K562 (cell line): ENCODE measurements at regions not wholly inside any gene's neighbourhood (a gene's known extent, or its start where the extent isn't known, plus 50 kb on each side); places are given as distances from the start of the nearest gene placed in this dataset.

Source experiments
- RFX7 ChIP-seq: fragments of 250-450 bp; sonication (Bioruptor Pico); IDR thresholded peaks from 2 replicates; pipeline ENCODE4 v1.5.1; 2021; ENCODE audit warnings: mild to moderate bottlenecking
- SMARCC2 ChIP-seq: fragments of 450-650 bp; IDR thresholded peaks from 2 replicates; pipeline ENCODE4 v1.6.1; 2017; ENCODE audit warnings: antibody characterized with exemption, moderate library complexity, mild to moderate bottlenecking, low read depth
- SP1 ChIP-seq: sonication (generic); formaldehyde crosslinking; IDR thresholded peaks from 2 replicates; pipeline ENCODE4 v1.8.1; 2022; ENCODE audit warnings: mild to moderate bottlenecking, missing genetic modification reagents
- TF ChIP-seq, protein P1 (sequence below), 3 experiments: IDR thresholded peaks in 2 of 3; conservative IDR thresholded peaks in 1 of 3; 2 replicates each; pipeline ENCODE4 v1.5.1; 2011 to 2012; ENCODE audit warnings: low read length in 3 of 3, mild to moderate bottlenecking in 3 of 3, control low read depth in 2 of 3, improper control_type of control experiment in 1 of 3, inconsistent platforms in 1 of 3, low read depth in 1 of 3, mixed read lengths in 1 of 3, moderate library complexity in 1 of 3; ENCODE audit not compliant: insufficient read depth in 2 of 3

DNA sequence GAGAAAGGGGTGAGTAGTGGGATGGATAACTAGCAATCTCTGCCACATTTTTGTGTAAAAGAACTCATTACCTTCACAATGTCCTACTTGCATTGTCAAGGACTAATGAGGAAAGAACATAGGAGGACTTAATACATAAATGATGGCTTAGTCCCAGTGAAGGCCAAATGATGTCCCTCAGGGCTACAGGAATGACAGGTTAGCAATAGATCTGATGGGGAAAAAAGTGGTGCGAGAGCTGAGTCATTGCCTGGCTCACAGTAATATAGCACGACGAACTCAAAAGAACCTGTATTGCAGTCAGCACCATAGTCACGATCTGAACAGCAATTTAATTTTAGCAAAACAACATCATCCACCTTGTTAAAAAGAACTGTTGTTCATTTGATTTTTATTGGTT, 70.9 kb upstream of the ARHGAP36 start:
- TF ChIP-seq, protein P1, sequence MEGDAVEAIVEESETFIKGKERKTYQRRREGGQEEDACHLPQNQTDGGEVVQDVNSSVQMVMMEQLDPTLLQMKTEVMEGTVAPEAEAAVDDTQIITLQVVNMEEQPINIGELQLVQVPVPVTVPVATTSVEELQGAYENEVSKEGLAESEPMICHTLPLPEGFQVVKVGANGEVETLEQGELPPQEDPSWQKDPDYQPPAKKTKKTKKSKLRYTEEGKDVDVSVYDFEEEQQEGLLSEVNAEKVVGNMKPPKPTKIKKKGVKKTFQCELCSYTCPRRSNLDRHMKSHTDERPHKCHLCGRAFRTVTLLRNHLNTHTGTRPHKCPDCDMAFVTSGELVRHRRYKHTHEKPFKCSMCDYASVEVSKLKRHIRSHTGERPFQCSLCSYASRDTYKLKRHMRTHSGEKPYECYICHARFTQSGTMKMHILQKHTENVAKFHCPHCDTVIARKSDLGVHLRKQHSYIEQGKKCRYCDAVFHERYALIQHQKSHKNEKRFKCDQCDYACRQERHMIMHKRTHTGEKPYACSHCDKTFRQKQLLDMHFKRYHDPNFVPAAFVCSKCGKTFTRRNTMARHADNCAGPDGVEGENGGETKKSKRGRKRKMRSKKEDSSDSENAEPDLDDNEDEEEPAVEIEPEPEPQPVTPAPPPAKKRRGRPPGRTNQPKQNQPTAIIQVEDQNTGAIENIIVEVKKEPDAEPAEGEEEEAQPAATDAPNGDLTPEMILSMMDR (IDR thresholded peaks at IDR 0.05 in 2 of 3, conservative IDR thresholded peaks at IDR 0.05 in 1 of 3; ENCODE audit: insufficient read depth in 2 of 3, low read depth in 1 of 3, low read length in 3 of 3) = no peak
- no peak for TF ChIP-seq RFX7 (CRISPR knock-in tag)
- TF ChIP-seq SP1 (CRISPR knock-in tag) = no peak
- TF ChIP-seq SMARCC2 = no peak
